ENCODE measurements at regions not wholly inside any gene's neighbourhood (a gene's known extent, or its start where the extent isn't known, plus 50 kb on each side); places are given as distances from the start of the nearest gene placed in this dataset.

DNA sequence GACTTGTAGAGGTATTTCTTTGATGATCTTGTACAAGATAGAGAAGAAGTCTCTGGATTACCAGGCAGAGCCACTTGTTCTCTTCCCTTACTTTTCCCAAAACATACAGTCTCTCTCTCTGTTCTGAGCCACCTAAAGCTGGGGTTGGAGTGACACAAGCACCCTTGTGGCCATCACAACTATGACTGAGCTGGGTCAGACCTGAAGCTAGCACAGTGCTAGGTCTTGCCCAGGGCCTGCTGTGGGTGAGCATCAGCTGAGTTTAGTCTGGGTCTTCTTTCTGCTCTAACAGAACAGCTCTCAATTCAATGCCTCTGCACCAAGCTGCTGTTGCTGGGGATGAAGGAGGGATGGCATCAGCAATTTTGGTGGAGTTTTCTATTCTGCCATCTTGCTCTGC is 110.2 kb downstream of the HTR1B start:
- Histone ChIP-seq H3K36me3 (ENCODE audit: control insufficient read depth in 2 of 3, insufficient read depth in 3 of 3, low read length in 3 of 3) (no peaks in the 10 kb centered on the region), H3K27me3 (ENCODE audit: control insufficient read depth in 2 of 2, insufficient read depth in 2 of 2, low read length in 2 of 2) (no peaks in the 10 kb centered on the region), H3K27ac (ENCODE audit: low read depth, low read length) (no peak overlapping the region), H3K4me3 (ENCODE audit: low read length) (no peak overlapping the region), H3K4me1 (ENCODE audit: control insufficient read depth in 2 of 2, insufficient read depth in 2 of 2, low read length in 2 of 2) (no peaks in the 10 kb centered on the region), H3K9me3 (ENCODE audit: control insufficient read depth in 2 of 3, low read length in 3 of 3) (no peaks in the 10 kb centered on the region)
- no peak for ATAC-seq
- Mint-ChIP-seq H3K27me3 (no peaks in the 10 kb centered on the region), H3K27ac (no peak overlapping the region), H3K9me3 (peaks cover 0 to 9% (median 2%) of the 10 kb centered on the region in 11 donors), H3K4me1 (no peaks in the 10 kb centered on the region), H3K36me3 (no peaks in the 10 kb centered on the region), H3K4me3 (no peak overlapping the region)
- ChIA-PET POLR2A (no interaction called here), CTCF (no interaction called here)
- DNase-seq: no peak
- intact Hi-C loops (cut with micrococcal nuclease): no loop called here

DNA sequence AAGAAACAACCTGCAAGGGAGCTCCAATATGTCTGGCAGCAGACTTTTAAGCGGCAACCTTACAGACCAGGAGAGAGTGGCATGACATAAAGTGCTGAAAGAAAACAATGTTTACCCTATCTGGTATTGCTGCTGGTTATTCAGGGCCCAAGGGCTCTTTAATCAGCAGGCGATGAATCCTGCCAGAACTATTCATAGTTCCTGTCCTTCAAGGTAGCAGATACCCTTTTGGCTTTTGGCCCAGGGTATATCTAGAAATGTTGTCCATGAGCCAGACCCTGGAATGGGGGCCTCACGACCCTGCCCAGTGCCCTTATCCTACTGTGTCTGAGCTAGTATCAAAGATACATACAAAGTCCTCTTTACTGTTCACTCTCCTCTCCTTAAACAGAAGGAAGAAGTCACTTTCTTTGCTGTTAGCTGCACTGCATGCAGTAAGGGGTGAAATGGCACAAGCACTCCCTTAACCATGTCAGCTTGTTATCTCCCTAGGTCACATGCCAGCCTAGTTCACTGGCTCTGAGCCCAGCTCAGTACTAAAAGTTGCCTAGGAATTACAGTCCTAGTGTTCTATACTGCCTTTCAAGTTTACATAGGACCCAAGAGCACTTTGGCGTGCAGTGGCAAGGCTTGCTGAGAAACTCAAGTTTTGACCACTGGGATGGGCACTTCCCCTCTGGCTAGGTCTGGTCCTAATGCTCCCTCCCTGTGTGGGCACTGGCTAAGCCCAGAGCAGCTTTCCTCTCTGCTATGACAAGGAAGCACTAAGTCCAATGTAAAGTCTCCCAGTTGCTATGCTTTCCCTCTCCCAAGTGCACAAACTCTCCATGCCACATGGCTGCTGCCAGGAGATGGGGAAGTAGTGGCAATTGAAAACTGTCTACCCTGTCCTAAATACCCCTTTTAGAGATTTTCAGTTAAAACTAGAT is 122.0 kb downstream of the HTR1B start:
- Mint-ChIP-seq H3K4me1 (no peaks in the 10 kb centered on the region), H3K27ac (no peak overlapping the region), H3K9me3 (peaks cover 0 to 22% (median 2%) of the 10 kb centered on the region in 11 donors), H3K27me3 (no peaks in the 10 kb centered on the region), H3K36me3 (no peaks in the 10 kb centered on the region), H3K4me3 (no peak overlapping the region)
- Histone ChIP-seq H3K9me3 (ENCODE audit: control insufficient read depth in 2 of 3, low read length in 3 of 3) (peaks cover 0 to 4% (median 0%) of the 10 kb centered on the region in 3 experiments), H3K27ac (ENCODE audit: low read depth, low read length) (no peak overlapping the region), H3K36me3 (ENCODE audit: control insufficient read depth in 2 of 3, insufficient read depth in 3 of 3, low read length in 3 of 3) (no peaks in the 10 kb centered on the region), H3K4me1 (ENCODE audit: control insufficient read depth in 2 of 2, insufficient read depth in 2 of 2, low read length in 2 of 2) (no peaks in the 10 kb centered on the region), H3K4me3 (ENCODE audit: low read length) (no peak overlapping the region), H3K27me3 (ENCODE audit: control insufficient read depth in 2 of 2, insufficient read depth in 2 of 2, low read length in 2 of 2) (no peaks in the 10 kb centered on the region)
- ChIA-PET CTCF (no interaction called here), POLR2A (no interaction called here)
- DNase-seq (no peak), ATAC-seq (no peak)
- intact Hi-C loops (cut with micrococcal nuclease): no loop called here

- no peaks in the 10 kb centered on the region for H3K36me3 Mint-ChIP-seq
- no peaks in the 10 kb centered on the region for H3K4me1 ChIP-seq (ENCODE audit: control insufficient read depth in 2 of 2, insufficient read depth in 2 of 2, low read length in 2 of 2)
- no peaks in the 10 kb centered on the region for H3K4me1 Mint-ChIP-seq
- no peaks in the 10 kb centered on the region for H3K27me3 Mint-ChIP-seq
- intact Hi-C loops (cut with micrococcal nuclease): no loop called here
- H3K27ac ChIP-seq (ENCODE audit: low read depth, low read length): no peak overlapping the region
- ChIA-PET CTCF (no interaction called here), POLR2A (no interaction called here)
- peaks cover 0 to 4% (median 0%) of the 10 kb centered on the region in 3 experiments for H3K9me3 ChIP-seq (ENCODE audit: control insufficient read depth in 2 of 3, low read length in 3 of 3)
- H3K27me3 ChIP-seq (ENCODE audit: control insufficient read depth in 2 of 2, insufficient read depth in 2 of 2, low read length in 2 of 2): no peaks in the 10 kb centered on the region
- H3K4me3 Mint-ChIP-seq: no peak overlapping the region
- H3K9me3 Mint-ChIP-seq: peaks cover 0 to 22% (median 5%) of the 10 kb centered on the region in 11 donors
- H3K4me3 ChIP-seq (ENCODE audit: low read length): no peak overlapping the region
- no peak overlapping the region for H3K27ac Mint-ChIP-seq
- ATAC-seq: no peak
- no peaks in the 10 kb centered on the region for H3K36me3 ChIP-seq (ENCODE audit: control insufficient read depth in 2 of 3, insufficient read depth in 3 of 3, low read length in 3 of 3)
- no peak for DNase-seq
Measured at GRCh38 chr6:77340331-77340730, 123.0 kb downstream of the HTR1B start.

DNA sequence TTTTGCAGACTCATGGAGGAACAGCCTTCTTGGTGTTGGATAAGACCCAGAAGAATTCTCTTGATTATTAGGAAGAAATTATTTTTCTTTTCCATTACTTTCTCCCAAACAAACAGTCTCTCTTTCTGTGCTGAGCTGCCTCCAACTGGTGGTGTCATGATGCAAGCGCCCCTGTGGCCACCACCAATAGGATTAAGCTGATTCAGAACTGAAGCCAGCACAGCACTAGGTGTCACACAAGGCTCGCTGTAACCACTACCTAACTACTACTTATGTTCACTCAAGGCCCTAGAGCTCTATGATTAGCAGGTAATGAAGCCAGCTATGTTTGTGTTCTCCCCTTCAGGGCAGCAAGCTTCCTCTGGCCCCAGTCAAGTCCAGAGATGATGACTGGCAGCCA is 123.4 kb downstream of the HTR1B start:
- ChIA-PET CTCF (no interaction called here), POLR2A (no interaction called here)
- ATAC-seq (no peak), DNase-seq (no peak)
- H3K27ac ChIP-seq (ENCODE audit: low read depth, low read length): no peak overlapping the region
- Mint-ChIP-seq H3K9me3 (peaks cover 0 to 19% (median 3%) of the 10 kb centered on the region in 11 donors), H3K36me3 (no peaks in the 10 kb centered on the region), H3K4me1 (no peaks in the 10 kb centered on the region), H3K27ac (no peak overlapping the region), H3K4me3 (no peak overlapping the region), H3K27me3 (no peaks in the 10 kb centered on the region)
- H3K27me3 ChIP-seq (ENCODE audit: control insufficient read depth in 2 of 2, insufficient read depth in 2 of 2, low read length in 2 of 2): no peaks in the 10 kb centered on the region
- H3K4me3 ChIP-seq (ENCODE audit: low read length): no peak overlapping the region
- no peaks in the 10 kb centered on the region for H3K4me1 ChIP-seq (ENCODE audit: control insufficient read depth in 2 of 2, insufficient read depth in 2 of 2, low read length in 2 of 2)
- H3K36me3 ChIP-seq (ENCODE audit: control insufficient read depth in 2 of 3, insufficient read depth in 3 of 3, low read length in 3 of 3): no peaks in the 10 kb centered on the region
- intact Hi-C loops (cut with micrococcal nuclease): no loop called here
- H3K9me3 ChIP-seq (ENCODE audit: control insufficient read depth in 2 of 3, low read length in 3 of 3): peaks cover 0 to 4% (median 0%) of the 10 kb centered on the region in 3 experiments

- Histone ChIP-seq H3K36me3 (ENCODE audit: control insufficient read depth in 2 of 3, insufficient read depth in 3 of 3, low read length in 3 of 3) (no peaks in the 10 kb centered on the region), H3K27me3 (ENCODE audit: control insufficient read depth in 2 of 2, insufficient read depth in 2 of 2, low read length in 2 of 2) (no peaks in the 10 kb centered on the region), H3K4me3 (ENCODE audit: low read length) (no peak overlapping the region), H3K27ac (ENCODE audit: low read depth, low read length) (no peak overlapping the region), H3K9me3 (ENCODE audit: control insufficient read depth in 2 of 3, low read length in 3 of 3) (peaks cover 0 to 4% (median 0%) of the 10 kb centered on the region in 3 experiments), H3K4me1 (ENCODE audit: control insufficient read depth in 2 of 2, insufficient read depth in 2 of 2, low read length in 2 of 2) (no peaks in the 10 kb centered on the region)
- ChIA-PET POLR2A (no interaction called here), CTCF (no interaction called here)
- ATAC-seq (no peak), DNase-seq (no peak)
- Mint-ChIP-seq H3K4me1 (no peaks in the 10 kb centered on the region), H3K36me3 (no peaks in the 10 kb centered on the region), H3K9me3 (peaks cover 0 to 26% (median 7%) of the 10 kb centered on the region in 11 donors), H3K27me3 (no peaks in the 10 kb centered on the region), H3K27ac (no peak overlapping the region), H3K4me3 (no peak overlapping the region)
- intact Hi-C loops (cut with micrococcal nuclease): no loop called here
Measured at GRCh38 chr6:77337392-77337791, 125.9 kb downstream of the HTR1B start.

DNA sequence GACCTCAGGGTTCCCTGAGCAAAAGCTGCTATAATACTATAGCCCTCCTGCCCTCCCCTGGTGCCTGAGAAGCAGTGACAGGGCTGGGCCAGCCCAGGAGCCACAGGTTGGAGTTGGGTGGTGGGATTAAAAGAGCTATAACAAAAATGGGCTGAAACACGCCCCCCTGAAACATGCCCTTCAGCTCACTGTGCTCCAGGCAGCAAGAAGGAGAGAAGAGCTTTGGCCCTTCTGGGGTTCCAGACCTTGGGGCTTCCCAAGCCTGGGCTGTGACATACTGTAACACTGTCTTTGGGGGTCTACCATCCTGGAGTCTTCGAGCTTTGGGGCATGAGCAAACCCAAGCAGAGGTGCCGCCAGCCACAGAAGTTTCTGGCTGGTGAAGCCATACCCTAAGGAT is 129.2 kb downstream of the HTR1B start:
- Mint-ChIP-seq H3K36me3 (no peaks in the 10 kb centered on the region), H3K9me3 (peaks cover 0 to 29% (median 7%) of the 10 kb centered on the region in 11 donors), H3K4me3 (no peak overlapping the region), H3K27ac (no peak overlapping the region), H3K27me3 (no peaks in the 10 kb centered on the region), H3K4me1 (no peaks in the 10 kb centered on the region)
- no peak for DNase-seq
- ChIA-PET POLR2A (no interaction called here), CTCF (interaction anchor here (0.6 kb wide), 1 partner anchor 73 kb away, joined by 3 read pairs; no protein-coding TSS in a partner anchor)
- H3K36me3 ChIP-seq (ENCODE audit: control insufficient read depth in 2 of 3, insufficient read depth in 3 of 3, low read length in 3 of 3): no peaks in the 10 kb centered on the region
- H3K27me3 ChIP-seq (ENCODE audit: control insufficient read depth in 2 of 2, insufficient read depth in 2 of 2, low read length in 2 of 2): no peaks in the 10 kb centered on the region
- H3K4me1 ChIP-seq (ENCODE audit: control insufficient read depth in 2 of 2, insufficient read depth in 2 of 2, low read length in 2 of 2): no peaks in the 10 kb centered on the region
- no peak for ATAC-seq
- peaks cover 0 to 4% (median 0%) of the 10 kb centered on the region in 3 experiments for H3K9me3 ChIP-seq (ENCODE audit: control insufficient read depth in 2 of 3, low read length in 3 of 3)
- H3K27ac ChIP-seq (ENCODE audit: low read depth, low read length): no peak overlapping the region
- no peak overlapping the region for H3K4me3 ChIP-seq (ENCODE audit: low read length)
- intact Hi-C loops (cut with micrococcal nuclease): no loop called here
